Renal cortical epithelial cell (primary cell): ENCODE measurements at regions not wholly inside any gene's neighbourhood (a gene's known extent, or its start where the extent isn't known, plus 50 kb on each side); places are given as distances from the start of the nearest gene placed in this dataset.
A peak's percentile ranks its signal among the peaks of the same experiment; 100 is the strongest.

Experiments
- DNase-seq: peaks from one replicate; pipeline ENCODE4 v3.0.0-alpha.2; 2011; ENCODE audit warnings: low read depth

GRCh38 chr1:199847021-199847420 is 180.5 kb upstream of the NR5A2 start:
- peak; percentile 44 for DNase-seq

GRCh38 chr1:199851439-199852140 is 175.9 kb upstream of the NR5A2 start:
- DNase-seq = no peak

GRCh38 chr1:199854686-199855321 is 172.7 kb upstream of the NR5A2 start:
- peak; percentile 19 for DNase-seq

- DNase-seq = peak; percentile 74
Measured at GRCh38 chr1:199855580-199855979, 171.9 kb upstream of the NR5A2 start.

GRCh38 chr1:199856216-199856780 is 171.2 kb upstream of the NR5A2 start:
- no peak for DNase-seq

GRCh38 chr1:199857108-199857507 is 170.4 kb upstream of the NR5A2 start:
- DNase-seq = no peak

GRCh38 chr1:199857516-199857915 is 170.0 kb upstream of the NR5A2 start:
- no peak for DNase-seq

- no peak for DNase-seq
Measured at GRCh38 chr1:199858171-199858570, 169.3 kb upstream of the NR5A2 start.

GRCh38 chr1:199858856-199859255 is 168.7 kb upstream of the NR5A2 start:
- DNase-seq = no peak

GRCh38 chr1:199859491-199859933 is 168.0 kb upstream of the NR5A2 start:
- DNase-seq = peak; percentile 61

GRCh38 chr1:199861020-199861795 is 166.3 kb upstream of the NR5A2 start:
- DNase-seq = no peak

- DNase-seq = no peak
Measured at GRCh38 chr1:199862047-199862446, 165.5 kb upstream of the NR5A2 start.

GRCh38 chr1:199866210-199866617 is 161.3 kb upstream of the NR5A2 start:
- DNase-seq = no peak

GRCh38 chr1:199867601-199868000 is 159.9 kb upstream of the NR5A2 start:
- DNase-seq = peak; percentile 47

- no peak for DNase-seq
Measured at GRCh38 chr1:199868777-199869176, 158.7 kb upstream of the NR5A2 start.

GRCh38 chr1:199875337-199875736 is 152.2 kb upstream of the NR5A2 start:
- DNase-seq = no peak

- DNase-seq = no peak
Measured at GRCh38 chr1:199875856-199876255, 151.7 kb upstream of the NR5A2 start.

GRCh38 chr1:199877526-199878384 is 149.8 kb upstream of the NR5A2 start:
- no peak for DNase-seq

- no peak for DNase-seq
Measured at GRCh38 chr1:199878823-199879222, 148.7 kb upstream of the NR5A2 start.

GRCh38 chr1:199898654-199899053 is 128.9 kb upstream of the NR5A2 start:
- DNase-seq = peak; percentile 16

- DNase-seq = no peak
Measured at GRCh38 chr1:199901341-199901740, 126.2 kb upstream of the NR5A2 start.
